Vagina (tissue), 2 donors: ENCODE measurements at regions not wholly inside any gene's neighbourhood (a gene's known extent, or its start where the extent isn't known, plus 50 kb on each side); places are given as distances from the start of the nearest gene placed in this dataset.

Experiments
- DNase-seq, 2 donors: peaks; one replicate each; pipeline ENCODE4 v3.0.0-alpha.2; 2017; ENCODE audit errors: extremely low spot score in 2 of 2
- H3K27ac ChIP-seq: fragments of 200-600 bp; sonication (generic); one replicate; pipeline ENCODE4 v1.5.1; 2019
- H3K27me3 ChIP-seq: fragments of 200-600 bp; sonication (generic); one replicate; pipeline ENCODE4 v1.5.1; 2019
- H3K36me3 ChIP-seq, 2 donors: fragments of 200-600 bp; sonication (generic); one replicate each; pipeline ENCODE4 v1.5.1; 2017 to 2019
- H3K4me1 ChIP-seq: fragments of 200-600 bp; sonication (generic); one replicate; pipeline ENCODE4 v1.5.1; 2019
- H3K4me3 ChIP-seq, 2 donors: fragments of 200-600 bp; sonication (generic); 1 replicate in 1 of 2; 2 replicates in 1 of 2; pipeline ENCODE4 v1.5.1; 2016 to 2019
- H3K9me3 ChIP-seq: fragments of 200-600 bp; sonication (generic); one replicate; pipeline ENCODE4 v1.5.1; 2019
- CTCF ChIP-seq, 3 experiments: fragments of 450-650 bp in 2 of 3; fragments of 200-600 bp in 1 of 3; sonication (generic) in 1 of 3; IDR thresholded peaks; one replicate each; pipeline ENCODE4 v1.5.1; 2017 to 2019; ENCODE audit warnings: antibody characterized with exemption in 3 of 3, mild to moderate bottlenecking in 2 of 3, moderate library complexity in 2 of 3
- POLR2A ChIP-seq, 2 donors: fragments of 450-650 bp; IDR thresholded peaks; one replicate each; pipeline ENCODE4 v1.6.1; 2017; ENCODE audit warnings: antibody characterized with exemption in 2 of 2, mild to moderate bottlenecking in 2 of 2, moderate library complexity in 2 of 2
- POLR2AphosphoS5 ChIP-seq, 2 donors: sonication (generic); formaldehyde crosslinking; IDR thresholded peaks; one replicate each; pipeline ENCODE4 v1.9.0; 2017; ENCODE audit warnings: antibody characterized with exemption in 2 of 2, mild to moderate bottlenecking in 2 of 2, low read depth in 1 of 2; ENCODE audit not compliant: insufficient read depth in 1 of 2
- intact Hi-C: fragments of 100-400 bp; cut with DNase I; formaldehyde crosslinking; loops from one replicate; pipeline ENCODE4 v1.15.1; 2023

GRCh38 chr6:105810105-105810921, 275.8 kb upstream of the PRDM1 start:
- Histone ChIP-seq H3K9me3 (no peaks in the 10 kb centered on the region), H3K27me3 (no peaks in the 10 kb centered on the region), H3K36me3 (no peaks in the 10 kb centered on the region), H3K27ac (peak overlapping the region; percentile 14), H3K4me1 (peaks cover 26% of the 10 kb centered on the region), H3K4me3 (no peak overlapping the region)
- DNase-seq = no peak
- intact Hi-C loops = no loop called here
- TF ChIP-seq POLR2A (IDR thresholded peaks at IDR 0.05) (no peak), CTCF (IDR thresholded peaks at IDR 0.05) (no peak), POLR2AphosphoS5 (IDR thresholded peaks at IDR 0.05; ENCODE audit: insufficient read depth in 1 of 2, low read depth in 1 of 2) (no peak)

- no peak overlapping the region for H3K27ac ChIP-seq
- H3K4me1 ChIP-seq = peaks cover 26% of the 10 kb centered on the region
- no peak overlapping the region for H3K4me3 ChIP-seq
- H3K9me3 ChIP-seq = no peaks in the 10 kb centered on the region
- intact Hi-C loops = no loop called here
- DNase-seq = no peak
- H3K27me3 ChIP-seq = no peaks in the 10 kb centered on the region
- TF ChIP-seq CTCF (IDR thresholded peaks at IDR 0.05) = no peak
- no peak for TF ChIP-seq POLR2AphosphoS5 (IDR thresholded peaks at IDR 0.05; ENCODE audit: insufficient read depth in 1 of 2, low read depth in 1 of 2)
- no peak for TF ChIP-seq POLR2A (IDR thresholded peaks at IDR 0.05)
- no peaks in the 10 kb centered on the region for H3K36me3 ChIP-seq
Measured at GRCh38 chr6:105808571-105808970, 277.6 kb upstream of the PRDM1 start.

- Histone ChIP-seq H3K4me1 (peaks cover 26% of the 10 kb centered on the region), H3K27me3 (no peaks in the 10 kb centered on the region), H3K27ac (no peak overlapping the region), H3K4me3 (no peak overlapping the region), H3K36me3 (no peaks in the 10 kb centered on the region), H3K9me3 (no peaks in the 10 kb centered on the region)
- no peak for DNase-seq
- intact Hi-C loops = no loop called here
- no peak for TF ChIP-seq CTCF (IDR thresholded peaks at IDR 0.05)
- TF ChIP-seq POLR2A (IDR thresholded peaks at IDR 0.05) = no peak
Measured at GRCh38 chr6:105807905-105808304, 278.2 kb upstream of the PRDM1 start.

GRCh38 chr6:105806486-105806920, 279.6 kb upstream of the PRDM1 start:
- Histone ChIP-seq H3K36me3 (no peaks in the 10 kb centered on the region), H3K27ac (no peak overlapping the region), H3K4me1 (peaks cover 26% of the 10 kb centered on the region), H3K4me3 (no peak overlapping the region), H3K9me3 (no peaks in the 10 kb centered on the region), H3K27me3 (no peaks in the 10 kb centered on the region)
- no peak for TF ChIP-seq POLR2AphosphoS5 (IDR thresholded peaks at IDR 0.05; ENCODE audit: insufficient read depth in 1 of 2, low read depth in 1 of 2)
- TF ChIP-seq POLR2A (IDR thresholded peaks at IDR 0.05) = no peak
- TF ChIP-seq CTCF (IDR thresholded peaks at IDR 0.05) = no peak
- intact Hi-C loops = no loop called here
- no peak for DNase-seq

- TF ChIP-seq CTCF (IDR thresholded peaks at IDR 0.05) = no peak
- TF ChIP-seq POLR2A (IDR thresholded peaks at IDR 0.05) = no peak
- no peak for TF ChIP-seq POLR2AphosphoS5 (IDR thresholded peaks at IDR 0.05; ENCODE audit: insufficient read depth in 1 of 2, low read depth in 1 of 2)
- intact Hi-C loops = no loop called here
- DNase-seq = no peak
- peak overlapping the region; percentile 4 for H3K27ac ChIP-seq
- no peaks in the 10 kb centered on the region for H3K9me3 ChIP-seq
- H3K4me1 ChIP-seq = peaks cover 16% of the 10 kb centered on the region
- H3K4me3 ChIP-seq = no peak overlapping the region
- H3K27me3 ChIP-seq = no peaks in the 10 kb centered on the region
- H3K36me3 ChIP-seq = no peaks in the 10 kb centered on the region
Measured at GRCh38 chr6:105805501-105806023, 280.6 kb upstream of the PRDM1 start.
